NCI-H187 (cell line): ENCODE measurements at regions not wholly inside any gene's neighbourhood (a gene's known extent, or its start where the extent isn't known, plus 50 kb on each side); places are given as distances from the start of the nearest gene placed in this dataset.

Source experiments
- DNase-seq, 2 experiments: peaks; one replicate each; lab custom pipeline; 2025; lab: John Stamatoyannopoulos, UW

GRCh38 chr6:79764747-79765146 lies 133.6 kb downstream of the SH3BGRL2 start:
- no peak for DNase-seq

GRCh38 chr6:79763301-79763700 lies 132.2 kb downstream of the SH3BGRL2 start:
- DNase-seq = no peak

GRCh38 chr6:79762370-79762769 lies 131.2 kb downstream of the SH3BGRL2 start:
- DNase-seq = no peak

GRCh38 chr6:79756496-79756895 lies 125.4 kb downstream of the SH3BGRL2 start:
- DNase-seq = no peak

GRCh38 chr6:79755967-79756366 lies 124.8 kb downstream of the SH3BGRL2 start:
- no peak for DNase-seq
